A673 (cell line): ENCODE measurements at regions not wholly inside any gene's neighbourhood (a gene's known extent, or its start where the extent isn't known, plus 50 kb on each side); places are given as distances from the start of the nearest gene placed in this dataset.
"Not testable (repeated sequence)": the region's sequence is repeated elsewhere in the genome, so short reads cannot be mapped to it uniquely, and the experiment has no call there.

Source experiments
- EZH2 ChIP-seq: fragments of 200-600 bp; sonication (generic); IDR thresholded peaks from 2 replicates; pipeline ENCODE4 v1.6.1; 2017; ENCODE audit warnings: borderline replicate concordance, low read depth, mild to moderate bottlenecking, mixed read lengths, antibody characterized with exemption, low read length; ENCODE audit not compliant: poor library complexity, severe bottlenecking
- TF ChIP-seq, protein P1 (sequence below): fragments of 300-800, 200-600 bp; sonication (generic); conservative IDR thresholded peaks from 2 replicates; pipeline ENCODE4 v1.5.1; 2017; ENCODE audit warnings: low read depth, mild to moderate bottlenecking, antibody characterized with exemption, low read length, moderate library complexity, mixed read lengths

DNA sequence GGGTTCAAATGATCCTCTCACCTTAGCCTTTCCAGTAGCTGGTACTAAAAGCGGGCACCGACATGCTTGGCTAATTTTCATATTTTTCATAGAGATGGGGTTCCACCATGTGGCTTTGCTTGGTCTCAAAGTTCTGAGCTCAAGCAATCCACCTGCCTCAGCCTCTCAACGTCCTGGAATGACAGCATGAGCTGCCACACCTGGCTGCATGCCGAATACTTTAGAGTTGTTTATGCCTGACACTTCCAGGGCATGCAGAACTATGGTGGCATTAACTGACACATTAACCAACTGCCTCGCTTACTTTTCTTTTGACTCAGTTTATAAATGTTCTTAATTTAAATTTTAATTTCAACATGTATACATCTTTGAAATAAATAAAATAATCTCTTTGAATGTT lies 135.8 kb downstream of the CCDC74A start:
- TF ChIP-seq, protein P1, sequence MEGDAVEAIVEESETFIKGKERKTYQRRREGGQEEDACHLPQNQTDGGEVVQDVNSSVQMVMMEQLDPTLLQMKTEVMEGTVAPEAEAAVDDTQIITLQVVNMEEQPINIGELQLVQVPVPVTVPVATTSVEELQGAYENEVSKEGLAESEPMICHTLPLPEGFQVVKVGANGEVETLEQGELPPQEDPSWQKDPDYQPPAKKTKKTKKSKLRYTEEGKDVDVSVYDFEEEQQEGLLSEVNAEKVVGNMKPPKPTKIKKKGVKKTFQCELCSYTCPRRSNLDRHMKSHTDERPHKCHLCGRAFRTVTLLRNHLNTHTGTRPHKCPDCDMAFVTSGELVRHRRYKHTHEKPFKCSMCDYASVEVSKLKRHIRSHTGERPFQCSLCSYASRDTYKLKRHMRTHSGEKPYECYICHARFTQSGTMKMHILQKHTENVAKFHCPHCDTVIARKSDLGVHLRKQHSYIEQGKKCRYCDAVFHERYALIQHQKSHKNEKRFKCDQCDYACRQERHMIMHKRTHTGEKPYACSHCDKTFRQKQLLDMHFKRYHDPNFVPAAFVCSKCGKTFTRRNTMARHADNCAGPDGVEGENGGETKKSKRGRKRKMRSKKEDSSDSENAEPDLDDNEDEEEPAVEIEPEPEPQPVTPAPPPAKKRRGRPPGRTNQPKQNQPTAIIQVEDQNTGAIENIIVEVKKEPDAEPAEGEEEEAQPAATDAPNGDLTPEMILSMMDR, result not testable (repeated sequence)
- not testable (repeated sequence) for TF ChIP-seq EZH2
